NB4 (cell line): ENCODE measurements at regions not wholly inside any gene's neighbourhood (a gene's known extent, or its start where the extent isn't known, plus 50 kb on each side); places are given as distances from the start of the nearest gene placed in this dataset.

ENCODE experiments used
- DNase-seq: peaks from one replicate; pipeline ENCODE4 v3.0.0; 2010; ENCODE audit warnings: low read depth
- H3K4me3 ChIP-seq: one replicate; pipeline ENCODE4 v1.5.1; 2011; ENCODE audit warnings: mild to moderate bottlenecking, low read depth, low read length, moderate library complexity
- MAX ChIP-seq: IDR thresholded peaks from 2 replicates; pipeline ENCODE4 v1.6.1; 2011; ENCODE audit warnings: low read depth, low read length
- MYC ChIP-seq: IDR thresholded peaks from 2 replicates; pipeline ENCODE4 v1.6.1; 2011; ENCODE audit warnings: low read depth, low read length
- POLR2A ChIP-seq: IDR thresholded peaks from 2 replicates; pipeline ENCODE4 v1.6.1; 2011; ENCODE audit warnings: mild to moderate bottlenecking; ENCODE audit not compliant: insufficient read length; ENCODE audit errors: extremely low read depth
- TF ChIP-seq, protein P1 (sequence below): IDR thresholded peaks from one replicate; pipeline ENCODE4 v1.5.1; 2012; ENCODE audit warnings: low read depth, low read length

- TF ChIP-seq MYC = no peak
- TF ChIP-seq, protein P1, sequence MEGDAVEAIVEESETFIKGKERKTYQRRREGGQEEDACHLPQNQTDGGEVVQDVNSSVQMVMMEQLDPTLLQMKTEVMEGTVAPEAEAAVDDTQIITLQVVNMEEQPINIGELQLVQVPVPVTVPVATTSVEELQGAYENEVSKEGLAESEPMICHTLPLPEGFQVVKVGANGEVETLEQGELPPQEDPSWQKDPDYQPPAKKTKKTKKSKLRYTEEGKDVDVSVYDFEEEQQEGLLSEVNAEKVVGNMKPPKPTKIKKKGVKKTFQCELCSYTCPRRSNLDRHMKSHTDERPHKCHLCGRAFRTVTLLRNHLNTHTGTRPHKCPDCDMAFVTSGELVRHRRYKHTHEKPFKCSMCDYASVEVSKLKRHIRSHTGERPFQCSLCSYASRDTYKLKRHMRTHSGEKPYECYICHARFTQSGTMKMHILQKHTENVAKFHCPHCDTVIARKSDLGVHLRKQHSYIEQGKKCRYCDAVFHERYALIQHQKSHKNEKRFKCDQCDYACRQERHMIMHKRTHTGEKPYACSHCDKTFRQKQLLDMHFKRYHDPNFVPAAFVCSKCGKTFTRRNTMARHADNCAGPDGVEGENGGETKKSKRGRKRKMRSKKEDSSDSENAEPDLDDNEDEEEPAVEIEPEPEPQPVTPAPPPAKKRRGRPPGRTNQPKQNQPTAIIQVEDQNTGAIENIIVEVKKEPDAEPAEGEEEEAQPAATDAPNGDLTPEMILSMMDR = no peak
- TF ChIP-seq POLR2A = no peak
- TF ChIP-seq MAX = no peak
- H3K4me3 ChIP-seq = no peak overlapping the region
- peak; percentile 26 for DNase-seq
Measured at GRCh38 chr15:38886315-38887163, 321.9 kb upstream of the RASGRP1 start.

DNA sequence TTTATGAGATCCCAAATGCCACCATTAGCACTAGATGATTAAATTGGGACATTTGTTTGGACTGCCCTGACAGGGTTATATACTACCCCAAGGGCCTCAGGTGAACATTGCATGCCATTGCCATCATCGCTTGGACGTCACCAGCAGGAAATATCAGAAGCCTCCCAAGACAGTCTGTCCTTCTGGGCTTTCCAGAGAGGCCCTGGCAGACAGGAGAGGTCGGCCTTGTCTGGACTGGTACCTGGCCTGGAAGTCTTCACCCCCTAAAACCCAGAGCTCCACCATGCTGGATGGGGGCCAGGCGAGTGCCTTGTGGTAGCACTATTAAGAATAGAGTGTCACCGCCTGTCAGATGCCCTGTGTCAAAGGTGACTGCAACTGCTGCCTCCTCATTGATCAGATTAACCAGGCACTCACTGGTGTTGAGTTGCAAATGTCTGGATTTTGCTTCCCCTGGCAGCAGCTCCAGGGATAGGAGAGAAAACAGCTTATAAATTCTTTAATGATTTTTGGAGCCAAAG is 324.1 kb upstream of the RASGRP1 start:
- DNase-seq = no peak
- H3K4me3 ChIP-seq = no peak overlapping the region
- TF ChIP-seq POLR2A (no peak), MAX (no peak), MYC (no peak)
- TF ChIP-seq, protein P1 = no peak

GRCh38 chr15:38890194-38890593 is 325.6 kb upstream of the RASGRP1 start:
- no peak overlapping the region for H3K4me3 ChIP-seq
- no peak for DNase-seq
- no peak for TF ChIP-seq MYC
- no peak for TF ChIP-seq POLR2A
- TF ChIP-seq, protein P1 = no peak
- TF ChIP-seq MAX = no peak

- DNase-seq = no peak
- TF ChIP-seq, protein P1 = no peak
- TF ChIP-seq MAX (no peak), POLR2A (no peak)
- H3K4me3 ChIP-seq = no peak overlapping the region
Measured at GRCh38 chr15:38893925-38894242, 329.3 kb upstream of the RASGRP1 start.

DNA sequence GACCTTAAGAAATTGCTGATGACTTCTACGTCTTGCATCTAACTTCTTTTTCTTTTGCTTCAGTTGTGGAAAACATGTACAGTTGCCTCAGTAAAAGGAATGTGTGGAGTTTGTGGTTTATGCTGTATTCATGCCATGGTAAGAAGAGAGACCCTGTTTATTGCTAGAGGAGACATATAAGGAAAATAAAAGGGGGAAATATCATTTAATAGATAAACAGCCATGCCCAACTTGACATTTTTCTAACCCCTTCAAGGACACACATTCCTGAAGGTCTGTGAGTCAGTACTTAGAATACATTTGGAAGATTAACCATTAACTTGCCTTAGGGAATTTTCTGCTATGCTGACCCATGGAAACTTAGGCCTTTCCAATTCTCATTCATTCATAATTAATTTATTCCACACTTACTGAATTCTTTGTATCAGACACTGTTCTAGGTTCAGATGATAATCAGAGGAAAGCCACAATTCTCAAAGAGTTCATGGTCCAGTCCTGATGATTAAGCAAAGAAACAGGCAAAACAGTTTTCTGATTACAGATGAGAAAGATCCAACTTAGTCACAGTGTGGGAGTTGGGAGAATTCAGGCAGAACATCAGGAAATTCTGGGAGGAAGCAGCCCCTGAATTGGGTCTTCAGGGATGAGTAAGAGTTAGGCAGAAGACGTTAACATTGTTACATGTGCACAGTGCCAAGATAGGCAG is 329.8 kb upstream of the RASGRP1 start:
- no peak for DNase-seq
- no peak overlapping the region for H3K4me3 ChIP-seq
- TF ChIP-seq POLR2A (no peak), MAX (no peak), MYC (no peak)
- TF ChIP-seq, protein P1 = no peak
